ENCODE measurements at regions not wholly inside any gene's neighbourhood (a gene's known extent, or its start where the extent isn't known, plus 50 kb on each side); places are given as distances from the start of the nearest gene placed in this dataset.

DNA sequence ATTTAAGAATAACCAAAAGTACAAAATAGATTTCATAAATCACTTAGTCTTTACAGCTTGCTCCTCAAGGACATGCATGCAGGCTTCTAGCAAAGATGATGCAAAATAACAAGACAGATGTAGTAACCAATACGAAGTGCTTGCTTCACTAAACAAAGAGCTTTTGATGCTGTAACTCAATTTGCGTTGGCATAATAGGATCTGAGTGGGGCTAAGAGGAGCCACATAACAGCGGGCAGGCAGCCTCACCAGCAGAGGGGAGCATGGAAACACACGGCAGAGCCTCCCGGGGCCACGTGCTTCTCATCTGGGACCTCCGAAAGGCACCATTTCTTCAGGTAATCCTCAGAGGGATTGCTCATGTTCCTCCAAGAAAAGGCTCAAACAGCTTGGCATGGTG, 139.7 kb downstream of the C5orf15 start:
- TF ChIP-seq POLR2A (IDR thresholded peaks at IDR 0.05; ENCODE audit: low read depth, low read length) (no peak), SPI1 (IDR thresholded peaks at IDR 0.05; ENCODE audit: low read depth, low read length) (no peak), TAF1 (IDR thresholded peaks at IDR 0.05; ENCODE audit: low read depth, low read length) (no peak), POLR2AphosphoS5 (IDR thresholded peaks at IDR 0.05; ENCODE audit: low read depth, low read length) (no peak), POU2F2 (IDR thresholded peaks at IDR 0.05; ENCODE audit: low read depth, low read length) (no peak), PAX5 (IDR thresholded peaks at IDR 0.05; ENCODE audit: insufficient read depth, low read length, severe bottlenecking) (no peak)
